NCI-H2029 treated with DMSO at 0.1 percent for 48 hours (cell line): ENCODE measurements at regions not wholly inside any gene's neighbourhood (a gene's known extent, or its start where the extent isn't known, plus 50 kb on each side); places are given as distances from the start of the nearest gene placed in this dataset.
"Not testable (repeated sequence)": the region's sequence is repeated elsewhere in the genome, so short reads cannot be mapped to it uniquely, and the experiment has no call there.

ENCODE experiments used
- DNase-seq: peaks from one replicate; lab custom pipeline; 2025; lab: John Stamatoyannopoulos, UW

DNA sequence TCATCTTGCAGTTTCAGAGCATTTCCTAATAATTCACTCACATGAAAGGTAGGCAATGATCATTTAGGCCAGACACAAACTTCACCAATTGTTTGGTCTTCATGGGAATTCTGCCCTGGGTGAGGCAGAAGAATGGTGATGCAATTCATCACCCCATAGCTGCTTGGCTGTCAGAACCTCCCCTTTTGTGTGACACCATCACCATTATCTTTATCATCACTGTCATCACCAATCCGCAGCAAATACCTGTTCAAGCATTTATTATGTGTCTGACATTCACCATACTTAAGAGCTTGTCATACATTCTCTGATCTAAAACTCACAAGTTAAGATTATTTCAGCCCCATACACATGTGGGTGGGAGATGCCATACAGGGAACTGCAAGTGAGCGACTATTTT is 799.5 kb upstream of the LRRN3 start:
- DNase-seq = no peak

DNA sequence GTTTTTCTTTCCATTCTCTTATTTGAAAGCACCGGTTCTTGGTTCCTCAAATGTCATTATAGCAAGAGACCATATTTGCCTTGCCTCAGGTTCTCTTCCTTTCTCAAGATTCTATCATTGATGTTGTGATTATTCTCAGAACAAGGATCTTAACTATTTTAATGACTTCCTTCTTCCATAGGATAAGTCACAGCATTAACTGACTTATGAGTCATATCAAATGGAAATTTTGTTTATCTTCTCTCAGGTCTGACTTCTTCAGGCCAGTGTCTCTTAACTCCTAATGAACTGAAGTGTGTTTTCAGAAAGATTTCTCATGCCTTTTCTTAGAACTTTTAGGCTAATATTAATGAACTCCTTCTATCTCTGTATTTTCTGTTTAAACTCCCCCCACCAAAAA is 794.6 kb upstream of the LRRN3 start:
- DNase-seq = no peak

DNA sequence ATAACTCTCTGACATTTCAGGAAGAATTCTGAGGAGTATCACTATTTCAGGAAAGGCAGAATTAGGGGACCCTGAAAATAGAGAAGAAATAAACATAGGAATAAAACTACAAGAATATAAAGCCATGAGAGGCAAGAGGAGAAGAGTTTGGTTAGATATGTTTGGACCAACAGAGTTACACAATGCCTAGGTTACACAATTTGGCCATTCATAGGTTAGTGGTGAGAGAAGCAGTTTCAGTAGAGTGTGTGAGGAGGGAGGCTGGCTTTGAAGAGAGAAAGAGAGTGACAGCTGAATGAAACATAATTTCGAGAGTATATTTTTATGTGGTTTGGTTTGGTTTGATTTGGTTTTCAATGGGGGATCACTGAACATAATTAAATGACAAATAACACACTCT is 783.2 kb upstream of the LRRN3 start:
- DNase-seq = no peak

GRCh38 chr7:110308791-110309190 is 782.1 kb upstream of the LRRN3 start:
- DNase-seq = no peak

- no peak for DNase-seq
Observed at GRCh38 chr7:110309941-110310340, 781.0 kb upstream of the LRRN3 start.

GRCh38 chr7:110311556-110311955 is 779.4 kb upstream of the LRRN3 start:
- DNase-seq = no peak

- DNase-seq = no peak
Observed at GRCh38 chr7:110317541-110318265, 773.2 kb upstream of the LRRN3 start.

- DNase-seq = not testable (repeated sequence)
Observed at GRCh38 chr7:110320285-110320684, 770.6 kb upstream of the LRRN3 start.

- no peak for DNase-seq
Observed at GRCh38 chr7:110322796-110323195, 768.1 kb upstream of the LRRN3 start.

DNA sequence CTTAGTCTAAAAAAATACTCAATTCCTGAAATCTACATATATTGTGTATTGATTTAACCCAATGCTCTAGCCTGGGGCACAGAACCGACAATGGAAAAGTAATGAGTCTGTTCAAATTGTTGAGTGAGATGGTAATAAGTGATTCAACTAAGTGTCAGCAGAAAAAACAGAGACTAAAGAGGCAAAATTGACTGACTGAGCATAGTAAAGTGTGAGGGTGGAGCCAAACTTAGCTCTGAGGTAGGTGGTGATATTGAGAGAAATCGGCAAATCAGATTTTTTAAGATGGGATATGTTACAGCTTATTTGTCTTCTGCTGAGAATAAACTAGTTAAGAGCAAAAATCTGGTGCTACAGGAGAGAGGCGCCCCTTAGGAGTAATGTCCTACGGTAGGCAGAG is 764.0 kb upstream of the LRRN3 start:
- DNase-seq = no peak

DNA sequence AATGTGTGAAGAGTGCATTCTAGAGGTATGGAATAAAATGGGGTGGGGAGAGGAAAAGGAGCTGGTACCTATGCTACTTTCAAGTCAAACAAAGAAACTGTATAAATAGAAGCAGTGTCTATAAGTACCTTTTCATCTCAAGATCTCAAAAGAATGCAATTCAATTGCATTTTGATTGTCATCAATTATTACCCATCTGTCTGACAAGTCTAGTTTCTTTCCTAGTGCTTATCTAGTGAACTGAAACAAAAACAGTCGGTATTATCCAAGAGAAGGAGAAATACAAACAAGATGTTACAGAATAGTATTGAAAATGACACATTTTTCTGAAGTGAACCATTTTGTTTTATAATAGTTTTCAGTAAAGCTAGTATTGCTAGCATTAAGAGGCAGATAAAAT is 754.5 kb upstream of the LRRN3 start:
- no peak for DNase-seq

DNA sequence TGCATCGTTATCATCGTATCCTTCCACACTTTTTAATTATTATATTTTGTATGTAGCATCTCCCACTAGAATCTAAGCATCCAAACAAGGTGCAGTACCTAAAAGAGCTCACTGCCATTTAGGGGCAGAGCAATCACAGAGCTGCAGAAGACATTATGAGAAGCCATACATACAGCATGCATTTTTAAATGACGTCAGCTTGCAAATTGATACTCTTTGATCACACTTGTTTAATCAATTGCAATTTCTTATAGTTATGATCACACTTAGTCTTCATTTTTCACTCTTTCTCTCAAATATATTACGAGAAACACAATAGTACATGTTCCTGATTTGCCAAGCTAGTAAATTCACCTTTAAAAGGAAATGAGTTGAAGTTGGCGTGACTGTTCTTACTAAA is 753.3 kb upstream of the LRRN3 start:
- no peak for DNase-seq

DNA sequence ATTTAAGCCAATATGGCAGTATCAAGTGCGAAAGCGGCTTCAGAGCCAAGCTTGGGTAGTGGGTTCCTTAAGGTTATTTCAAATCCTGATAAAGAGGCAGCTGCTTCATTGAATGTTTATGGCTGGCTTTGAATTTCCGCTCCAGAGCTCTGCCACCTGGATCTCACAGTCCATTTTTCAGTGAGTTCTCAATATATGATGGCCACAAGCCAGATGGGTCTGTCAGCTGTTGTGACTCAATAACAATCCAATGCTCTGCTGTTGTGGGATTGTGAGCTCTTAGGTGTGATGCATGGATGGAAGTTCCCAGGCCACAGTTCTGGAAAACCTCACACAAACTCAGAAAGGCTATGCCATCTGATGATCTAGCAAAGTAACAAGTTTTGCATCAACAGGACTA is 743.8 kb upstream of the LRRN3 start:
- no peak for DNase-seq

DNA sequence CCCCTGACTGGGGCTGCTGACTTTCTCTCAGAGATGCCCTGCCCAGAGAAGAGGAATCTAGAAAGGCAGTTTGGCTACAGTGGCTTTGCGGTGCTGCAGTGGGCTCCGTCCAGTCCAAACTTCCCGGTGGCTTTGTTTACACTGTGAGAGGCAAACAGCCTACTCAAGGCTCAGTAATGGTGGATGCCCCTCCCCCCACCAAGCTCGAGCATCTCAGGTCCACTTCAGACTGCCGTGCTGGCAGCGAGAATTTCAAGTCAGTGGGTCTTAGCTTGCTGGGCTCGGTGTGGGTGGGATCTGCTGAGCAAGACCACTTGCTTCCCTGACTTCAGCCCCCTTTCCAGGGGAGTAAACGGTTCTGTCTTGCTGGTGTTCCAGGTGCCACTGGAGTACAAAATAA is 734.5 kb upstream of the LRRN3 start:
- no peak for DNase-seq

GRCh38 chr7:110358028-110358427 is 732.9 kb upstream of the LRRN3 start:
- no peak for DNase-seq

GRCh38 chr7:110371709-110372108 is 719.2 kb upstream of the LRRN3 start:
- no peak for DNase-seq

DNA sequence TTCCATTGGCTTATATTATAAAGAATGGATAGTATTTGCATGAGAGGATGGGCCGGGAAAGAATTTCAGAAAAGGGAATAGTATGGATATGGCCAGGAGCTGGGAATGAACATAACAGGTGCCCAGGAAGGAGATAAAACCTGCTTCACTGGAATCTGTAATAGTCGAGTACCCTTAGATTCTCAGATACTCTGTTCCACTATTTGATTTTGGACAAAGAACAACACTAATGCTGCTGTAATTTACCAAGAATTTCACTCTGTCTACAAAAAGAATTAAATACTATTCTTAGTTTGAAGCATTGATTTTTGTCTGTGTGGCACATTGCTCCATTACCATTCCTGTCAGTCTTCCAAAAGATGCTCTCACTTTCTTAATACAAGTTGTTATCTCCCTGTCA is 718.2 kb upstream of the LRRN3 start:
- no peak for DNase-seq

- no peak for DNase-seq
Observed at GRCh38 chr7:110373416-110373815, 717.5 kb upstream of the LRRN3 start.

DNA sequence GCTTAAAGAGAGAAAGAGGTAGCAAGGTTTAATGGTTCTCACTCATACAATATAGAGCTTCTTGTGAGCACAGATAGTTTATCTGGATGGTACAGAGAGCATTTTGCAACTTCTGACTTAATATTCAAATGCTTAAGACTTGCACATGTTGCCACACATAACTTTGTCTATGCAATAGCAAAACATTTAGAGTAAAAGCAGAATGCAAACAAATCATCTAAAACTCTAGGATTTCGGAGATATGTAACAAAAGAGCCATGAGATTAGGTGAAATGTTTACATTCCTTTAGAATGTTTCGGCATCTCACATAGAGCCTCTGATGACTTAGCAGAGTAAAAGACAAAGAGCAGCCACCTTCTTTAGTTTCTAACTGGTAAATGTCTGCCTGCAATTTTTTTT is 717.1 kb upstream of the LRRN3 start:
- DNase-seq = no peak

DNA sequence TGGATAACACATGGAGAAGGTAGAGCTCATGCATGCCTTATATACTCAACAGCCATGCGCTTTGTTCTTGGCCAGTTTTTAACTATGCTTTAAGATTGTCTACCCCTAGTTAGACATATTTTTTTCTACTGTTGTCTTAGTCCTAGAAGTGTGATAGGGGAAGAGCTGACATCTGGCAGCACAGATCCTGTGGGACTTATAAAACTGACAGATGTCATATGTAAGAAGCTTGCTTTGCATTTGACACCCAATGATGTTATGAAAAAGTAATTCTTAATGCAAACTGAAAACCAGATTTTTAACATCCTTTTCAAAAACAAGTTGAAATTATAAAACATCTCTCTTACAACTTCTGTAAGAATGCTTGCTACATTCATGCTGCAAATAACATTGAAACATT is 715.9 kb upstream of the LRRN3 start:
- no peak for DNase-seq

- DNase-seq = no peak
Observed at GRCh38 chr7:110382736-110383135, 708.2 kb upstream of the LRRN3 start.

GRCh38 chr7:110386006-110386405 is 704.9 kb upstream of the LRRN3 start:
- DNase-seq = no peak

- DNase-seq = no peak
Observed at GRCh38 chr7:110386913-110387312, 704.0 kb upstream of the LRRN3 start.

DNA sequence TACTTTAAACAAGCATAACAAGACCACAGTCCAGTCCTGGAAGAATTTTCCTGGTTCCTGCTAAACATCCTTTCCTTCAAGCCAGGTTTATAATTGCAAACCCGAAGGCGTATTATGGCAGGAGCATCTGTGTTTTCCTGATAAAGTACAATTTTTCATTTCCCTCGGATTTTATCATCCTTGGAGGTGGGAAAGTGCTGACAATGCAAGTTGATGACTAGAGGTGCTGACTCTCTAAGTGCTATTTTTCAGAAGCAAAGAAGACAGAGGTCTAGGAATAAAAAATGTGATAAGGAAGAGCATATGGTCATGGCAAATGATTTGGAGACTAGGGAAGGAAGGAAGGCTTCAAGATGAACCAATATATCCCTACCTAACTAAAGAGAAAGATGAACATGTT is 703.2 kb upstream of the LRRN3 start:
- no peak for DNase-seq

DNA sequence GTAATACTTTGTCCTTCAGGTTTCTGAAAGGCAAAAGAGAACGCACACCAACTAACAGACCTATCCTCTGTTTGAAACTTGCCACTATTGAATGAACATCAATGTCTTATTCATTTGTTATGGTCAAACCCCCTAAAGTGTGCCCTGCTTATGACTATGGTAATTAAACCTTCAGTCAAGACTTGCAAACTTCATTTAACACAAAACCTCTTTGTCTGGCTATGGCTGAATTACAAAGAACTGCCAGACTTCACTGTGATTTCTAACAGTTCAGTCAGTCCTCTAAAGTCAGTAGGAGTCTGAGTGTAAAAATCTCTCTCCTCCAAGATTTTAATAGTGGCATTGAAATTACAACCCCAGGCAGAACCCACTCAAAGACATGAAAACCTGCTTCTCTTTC is 702.5 kb upstream of the LRRN3 start:
- DNase-seq = no peak
